IPS-20b (cell line): ENCODE measurements at regions not wholly inside any gene's neighbourhood (a gene's known extent, or its start where the extent isn't known, plus 50 kb on each side); places are given as distances from the start of the nearest gene placed in this dataset.

Experiments
- H3K27ac ChIP-seq: one replicate; pipeline ENCODE4 v1.5.1; 2013; ENCODE audit warnings: low read length
- H3K27me3 ChIP-seq: 2 replicates; pipeline ENCODE4 v1.6.1; 2013; ENCODE audit warnings: mild to moderate bottlenecking, low read length, inconsistent platforms; ENCODE audit not compliant: insufficient read depth
- H3K36me3 ChIP-seq: 2 replicates; pipeline ENCODE4 v1.6.1; 2013; ENCODE audit warnings: low read depth, mild to moderate bottlenecking, inconsistent platforms, low read length, moderate library complexity; ENCODE audit not compliant: insufficient read depth
- H3K4me1 ChIP-seq: 2 replicates; pipeline ENCODE4 v1.6.1; 2013; ENCODE audit warnings: mild to moderate bottlenecking, control low read depth, inconsistent platforms, low read length, moderate library complexity; ENCODE audit not compliant: insufficient read depth
- H3K4me3 ChIP-seq: 2 replicates; pipeline ENCODE4 v1.5.1; 2013; ENCODE audit warnings: mild to moderate bottlenecking, low read length, inconsistent platforms
- H3K9ac ChIP-seq: 2 replicates; pipeline ENCODE4 v1.6.1; 2013; ENCODE audit warnings: low read depth, mild to moderate bottlenecking, inconsistent platforms, low read length, moderate library complexity
- H3K9me3 ChIP-seq: 2 replicates; pipeline ENCODE4 v1.6.1; 2013; ENCODE audit warnings: mild to moderate bottlenecking, low read depth, low read length, inconsistent platforms; ENCODE audit not compliant: insufficient read depth

GRCh38 chr5:67416133-67416937 is 219.7 kb upstream of the CD180 start:
- Histone ChIP-seq H3K4me1 (peaks cover 46% of the 10 kb centered on the region), H3K4me3 (no peak overlapping the region), H3K9me3 (no peaks in the 10 kb centered on the region), H3K27ac (no peak overlapping the region), H3K36me3 (no peaks in the 10 kb centered on the region), H3K9ac (no peak overlapping the region), H3K27me3 (peaks cover 20% of the 10 kb centered on the region)

- Histone ChIP-seq H3K27me3 (peaks cover 20% of the 10 kb centered on the region), H3K27ac (no peak overlapping the region), H3K36me3 (no peaks in the 10 kb centered on the region), H3K9me3 (no peaks in the 10 kb centered on the region), H3K4me1 (peaks cover 46% of the 10 kb centered on the region), H3K9ac (no peak overlapping the region; the same call in 1 of the 2 replicates), H3K4me3 (peak overlapping the region; percentile 8; the same call in 1 of the 2 replicates)
These were observed 218.1 kb upstream of the CD180 start for GRCh38 chr5:67414712-67415111.

DNA sequence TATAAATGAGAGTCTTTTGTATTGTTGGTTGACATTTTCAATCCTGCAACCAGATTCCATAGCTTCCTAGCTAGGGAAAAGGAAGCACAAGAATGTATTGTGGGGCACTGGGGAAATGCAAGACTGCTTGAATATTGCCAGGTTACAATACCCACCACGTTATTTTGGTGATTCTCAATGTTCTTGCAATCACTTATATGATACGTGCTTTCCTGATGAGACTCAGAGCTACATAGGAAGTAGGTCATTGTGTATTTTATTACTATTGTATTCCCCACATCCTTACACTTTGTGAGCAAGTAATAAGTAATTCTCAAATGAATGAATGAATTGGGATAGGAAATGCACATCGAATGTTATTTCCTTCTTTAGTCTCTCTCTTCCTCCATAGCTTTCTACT is 217.1 kb upstream of the CD180 start:
- H3K36me3 ChIP-seq, result no peaks in the 10 kb centered on the region
- peaks cover 20% of the 10 kb centered on the region for H3K27me3 ChIP-seq
- H3K9ac ChIP-seq, result no peak overlapping the region
- no peak overlapping the region for H3K27ac ChIP-seq
- no peaks in the 10 kb centered on the region for H3K9me3 ChIP-seq
- H3K4me3 ChIP-seq, result no peak overlapping the region
- peaks cover 46% of the 10 kb centered on the region for H3K4me1 ChIP-seq

- H3K9ac ChIP-seq, result no peak overlapping the region
These were observed 212.7 kb upstream of the CD180 start for GRCh38 chr5:67409126-67409777.

DNA sequence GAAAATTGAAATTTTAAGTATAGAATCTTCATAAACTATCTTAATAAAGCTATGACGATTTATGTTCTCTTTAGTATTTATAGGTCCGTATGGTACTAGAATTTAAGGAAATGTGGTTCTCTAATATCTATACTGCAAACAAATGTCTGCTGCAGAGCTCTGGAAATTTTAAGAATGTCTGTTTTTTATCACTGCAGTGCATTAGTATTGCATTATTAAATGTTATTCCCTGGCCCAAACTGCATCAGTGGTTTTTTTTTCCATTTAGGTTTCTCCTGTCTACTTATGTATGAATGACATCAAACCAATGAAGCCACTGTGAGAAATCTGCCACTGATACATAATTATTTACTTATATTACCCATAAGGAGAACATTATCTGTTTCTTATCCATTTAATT is 211.4 kb upstream of the CD180 start:
- Histone ChIP-seq H3K4me1 (peaks cover 4% of the 10 kb centered on the region; the same call in 1 of the 2 replicates), H3K27me3 (no peaks in the 10 kb centered on the region), H3K4me3 (no peak overlapping the region), H3K36me3 (no peaks in the 10 kb centered on the region), H3K9ac (no peak overlapping the region), H3K27ac (no peak overlapping the region), H3K9me3 (no peaks in the 10 kb centered on the region)

More at GRCh38 chr5:67409126-67409777, 212.7 kb upstream of the CD180 start:
- Histone ChIP-seq H3K4me1 (peaks cover 11% of the 10 kb centered on the region), H3K36me3 (no peaks in the 10 kb centered on the region), H3K4me3 (no peak overlapping the region), H3K9me3 (no peaks in the 10 kb centered on the region), H3K27ac (no peak overlapping the region), H3K27me3 (no peaks in the 10 kb centered on the region; the same call in 1 of the 2 replicates)

- no peaks in the 10 kb centered on the region for H3K9me3 ChIP-seq
- H3K4me3 ChIP-seq, result no peak overlapping the region
- H3K27me3 ChIP-seq, result no peaks in the 10 kb centered on the region
- H3K9ac ChIP-seq, result no peak overlapping the region
- no peaks in the 10 kb centered on the region for H3K36me3 ChIP-seq
- peaks cover 4% of the 10 kb centered on the region; the same call in 1 of the 2 replicates for H3K4me1 ChIP-seq
- no peak overlapping the region for H3K27ac ChIP-seq
These were observed 209.2 kb upstream of the CD180 start for GRCh38 chr5:67405755-67406154.

GRCh38 chr5:67405101-67405364 is 208.4 kb upstream of the CD180 start:
- Histone ChIP-seq H3K4me3 (no peak overlapping the region), H3K9me3 (no peaks in the 10 kb centered on the region), H3K27ac (no peak overlapping the region), H3K9ac (no peak overlapping the region), H3K36me3 (no peaks in the 10 kb centered on the region), H3K4me1 (peaks cover 4% of the 10 kb centered on the region; the same call in 1 of the 2 replicates), H3K27me3 (no peaks in the 10 kb centered on the region)

DNA sequence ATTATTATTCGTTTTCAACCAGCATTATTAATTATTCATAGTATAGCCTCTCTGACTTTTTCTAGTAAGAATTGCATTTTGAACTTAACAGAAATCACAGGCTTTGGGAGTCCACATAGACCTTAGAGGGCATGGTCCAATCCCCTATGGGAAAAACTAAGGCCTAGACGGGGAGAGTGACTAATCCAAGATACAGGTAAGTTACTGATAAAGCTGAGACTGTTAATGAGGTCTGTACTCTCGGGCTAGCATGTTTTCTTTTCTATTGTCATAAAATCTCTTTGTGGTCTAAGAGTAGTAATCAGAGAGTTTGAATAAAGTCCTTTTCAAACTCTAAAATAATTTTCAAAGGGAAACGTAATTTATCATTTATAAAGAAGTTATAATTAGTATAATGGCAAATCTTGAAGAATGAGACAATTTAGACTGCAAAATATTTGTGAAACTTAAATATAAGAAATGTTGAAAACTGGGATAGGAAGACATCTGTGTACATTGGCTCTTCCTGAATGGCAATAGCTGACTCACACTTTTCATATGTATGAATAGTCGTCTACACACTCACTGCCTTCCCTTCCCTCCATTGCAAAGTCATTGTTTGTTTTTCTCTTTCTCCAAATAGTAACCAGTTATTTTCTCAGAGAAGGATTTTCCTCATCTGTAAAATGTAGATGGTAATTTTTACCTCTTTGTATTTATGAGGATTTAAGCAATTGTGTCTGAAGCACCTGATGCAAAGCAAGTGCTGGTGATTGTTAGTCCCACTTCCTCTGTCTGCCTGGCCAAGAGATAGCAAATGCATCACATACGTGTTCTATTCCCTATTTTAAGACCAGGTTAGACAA is 207.9 kb upstream of the CD180 start:
- Histone ChIP-seq H3K27ac (no peak overlapping the region), H3K9me3 (no peaks in the 10 kb centered on the region), H3K36me3 (no peaks in the 10 kb centered on the region), H3K27me3 (no peaks in the 10 kb centered on the region), H3K4me1 (peaks cover 4% of the 10 kb centered on the region; the same call in 1 of the 2 replicates), H3K9ac (no peak overlapping the region), H3K4me3 (no peak overlapping the region)

DNA sequence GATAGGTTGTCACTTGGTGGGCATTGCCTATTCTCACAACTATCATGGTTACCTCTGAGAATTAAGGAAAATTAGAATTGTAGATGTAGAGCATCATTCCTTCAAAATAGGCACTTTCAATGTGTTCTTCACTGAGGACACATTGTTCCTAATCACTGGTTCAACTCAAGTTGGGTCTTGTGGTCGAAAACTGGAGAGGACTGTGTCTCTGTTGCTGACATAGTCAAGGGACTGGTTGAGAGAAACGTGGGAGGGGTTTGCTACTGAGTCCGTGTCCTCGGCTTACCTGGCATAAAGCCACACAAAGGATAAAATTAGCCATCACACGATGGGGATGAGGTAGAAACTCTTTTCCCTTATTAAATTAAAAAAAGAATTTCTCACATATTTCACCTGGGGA is 205.9 kb upstream of the CD180 start:
- no peak overlapping the region for H3K27ac ChIP-seq

DNA sequence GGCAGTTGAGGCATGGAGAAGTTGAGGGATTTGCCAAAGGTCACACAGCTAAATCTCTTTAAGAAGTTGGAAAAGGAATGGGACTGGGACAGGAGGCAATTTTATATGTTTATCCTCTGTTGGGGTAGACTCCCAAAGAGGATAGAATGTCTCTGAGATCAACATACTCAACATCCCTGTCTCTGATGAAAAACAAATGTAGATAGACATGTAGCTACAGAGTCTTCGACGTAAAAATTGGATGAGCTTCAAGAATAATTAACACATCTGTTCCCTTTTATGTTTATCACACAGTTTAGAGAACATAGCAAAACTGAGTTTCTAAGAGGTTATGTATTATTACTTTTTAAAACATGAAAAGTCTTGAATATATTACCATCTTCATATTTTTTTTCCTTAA is 204.6 kb upstream of the CD180 start:
- Histone ChIP-seq H3K9me3 (no peaks in the 10 kb centered on the region), H3K36me3 (no peaks in the 10 kb centered on the region), H3K9ac (no peak overlapping the region), H3K27me3 (no peaks in the 10 kb centered on the region), H3K4me3 (no peak overlapping the region), H3K4me1 (peaks cover 4% of the 10 kb centered on the region), H3K27ac (no peak overlapping the region)

More for the DNA sequence above, 205.9 kb upstream of the CD180 start:
- no peak overlapping the region for H3K4me3 ChIP-seq
- H3K9ac ChIP-seq, result no peak overlapping the region
- peaks cover 4% of the 10 kb centered on the region; the same call in 1 of the 2 replicates for H3K4me1 ChIP-seq
- H3K36me3 ChIP-seq, result no peaks in the 10 kb centered on the region
- no peaks in the 10 kb centered on the region for H3K27me3 ChIP-seq
- H3K9me3 ChIP-seq, result no peaks in the 10 kb centered on the region

GRCh38 chr5:67400752-67401151 is 204.2 kb upstream of the CD180 start:
- H3K27ac ChIP-seq, result no peak overlapping the region
- H3K27me3 ChIP-seq, result no peaks in the 10 kb centered on the region
- peaks cover 5% of the 10 kb centered on the region for H3K4me1 ChIP-seq
- H3K9ac ChIP-seq, result no peak overlapping the region
- no peaks in the 10 kb centered on the region for H3K9me3 ChIP-seq
- no peaks in the 10 kb centered on the region for H3K36me3 ChIP-seq
- no peak overlapping the region for H3K4me3 ChIP-seq
